Gastrocnemius medialis (tissue), 4 donors: ENCODE measurements at regions not wholly inside any gene's neighbourhood (a gene's known extent, or its start where the extent isn't known, plus 50 kb on each side); places are given as distances from the start of the nearest gene placed in this dataset.

Source experiments
- CTCF ChIP-seq, 5 experiments: fragments of 450-650 bp in 3 of 5; fragments of 200-600 bp in 2 of 5; sonication (generic) in 2 of 5; IDR thresholded peaks in 4 of 5; conservative IDR thresholded peaks in 1 of 5; 1 replicate in 4 of 5; 2 replicates in 1 of 5; pipeline ENCODE4 v1.5.1; 2016 to 2019; ENCODE audit warnings: antibody characterized with exemption in 5 of 5, mild to moderate bottlenecking in 3 of 5, moderate library complexity in 3 of 5
- POLR2A ChIP-seq, 2 donors: fragments of 450-650 bp; IDR thresholded peaks; one replicate each; pipeline ENCODE4 v1.6.1; 2017; ENCODE audit warnings: antibody characterized with exemption in 2 of 2, mild to moderate bottlenecking in 2 of 2, moderate library complexity in 2 of 2

DNA sequence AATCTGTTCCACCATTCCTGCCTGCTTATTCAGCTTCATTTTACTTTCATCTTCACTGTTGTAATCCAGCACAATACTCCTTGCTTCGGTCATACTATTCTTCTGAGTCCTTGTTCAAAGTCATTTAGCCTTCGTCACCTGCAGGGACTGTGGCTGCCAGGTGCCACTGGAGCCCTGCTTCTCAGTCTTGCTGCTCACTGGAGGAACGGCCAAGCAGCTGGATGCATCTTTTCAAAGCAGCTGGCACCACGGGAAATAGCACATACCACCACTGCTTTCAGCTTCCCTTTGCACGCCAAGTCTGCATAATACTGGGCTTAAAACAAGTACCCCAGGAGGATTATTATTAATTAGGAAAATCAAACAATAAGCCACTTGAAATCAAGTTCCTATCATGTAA lies 287.6 kb downstream of the BCHE start:
- TF ChIP-seq CTCF (IDR thresholded peaks at IDR 0.05 in 4 of 5, conservative IDR thresholded peaks at IDR 0.05 in 1 of 5) = no peak
- TF ChIP-seq POLR2A (IDR thresholded peaks at IDR 0.05) = no peak
